Mesothelial cell of epicardium (in vitro differentiated cells): ENCODE measurements at regions not wholly inside any gene's neighbourhood (a gene's known extent, or its start where the extent isn't known, plus 50 kb on each side); places are given as distances from the start of the nearest gene placed in this dataset.

Source experiments
- DNase-seq, 2 experiments: peaks; one replicate each; pipeline ENCODE4 v3.0.0; 2021; ENCODE audit warnings: low spot score in 2 of 2; ENCODE audit not compliant: unreplicated experiment in 2 of 2
- H3K27ac Mint-ChIP-seq: 2 replicates; pipeline ENCODE4 v1.8.0; 2021; ENCODE audit warnings: mixed read lengths
- H3K27me3 Mint-ChIP-seq: 2 replicates; pipeline ENCODE4 v1.8.0; 2021; ENCODE audit warnings: low read depth, mixed read lengths
- H3K36me3 Mint-ChIP-seq: 2 replicates; pipeline ENCODE4 v1.8.0; 2021; ENCODE audit warnings: mixed read lengths
- H3K4me1 Mint-ChIP-seq: 2 replicates; pipeline ENCODE4 v1.8.0; 2021; ENCODE audit warnings: mixed read lengths
- H3K4me3 Mint-ChIP-seq: 2 replicates; pipeline ENCODE4 v1.8.0; 2021; ENCODE audit warnings: mild to moderate bottlenecking, moderate library complexity, mixed read lengths
- H3K9me3 Mint-ChIP-seq: 2 replicates; pipeline ENCODE4 v1.8.0; 2021; ENCODE audit warnings: mixed read lengths
- TF ChIP-seq, protein P1 (sequence below): fragments of 200-600 bp; sonication (generic); IDR thresholded peaks from one replicate; pipeline ENCODE4 v1.5.0; 2021; ENCODE audit warnings: antibody characterized with exemption; ENCODE audit not compliant: unreplicated experiment

DNA sequence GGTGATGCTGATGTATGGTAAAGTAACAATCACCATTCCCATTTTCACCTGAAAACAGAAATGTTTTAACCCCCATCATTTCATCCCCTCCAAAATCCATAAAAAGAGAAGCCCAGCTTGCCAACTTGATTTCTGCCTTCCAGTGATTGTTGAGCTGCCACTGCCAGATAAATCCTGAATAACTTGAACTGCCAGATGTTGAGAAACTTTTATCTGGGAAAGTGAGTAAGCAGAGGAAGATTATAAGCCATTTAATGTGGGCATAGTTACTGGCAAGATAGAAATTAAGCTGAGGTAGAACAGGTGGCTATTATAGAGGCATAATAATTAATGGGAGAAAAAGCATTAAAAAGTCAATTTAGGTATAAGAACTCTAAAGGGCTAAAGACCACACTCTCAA is 534.1 kb downstream of the ANKRD7 start:
- H3K27ac Mint-ChIP-seq, result no peak overlapping the region
- peaks cover 8% of the 10 kb centered on the region for H3K9me3 Mint-ChIP-seq
- H3K4me3 Mint-ChIP-seq, result no peak overlapping the region
- DNase-seq, result no peak
- no peaks in the 10 kb centered on the region for H3K27me3 Mint-ChIP-seq
- peaks cover 7% of the 10 kb centered on the region for H3K4me1 Mint-ChIP-seq
- H3K36me3 Mint-ChIP-seq, result no peaks in the 10 kb centered on the region
- TF ChIP-seq, protein P1, sequence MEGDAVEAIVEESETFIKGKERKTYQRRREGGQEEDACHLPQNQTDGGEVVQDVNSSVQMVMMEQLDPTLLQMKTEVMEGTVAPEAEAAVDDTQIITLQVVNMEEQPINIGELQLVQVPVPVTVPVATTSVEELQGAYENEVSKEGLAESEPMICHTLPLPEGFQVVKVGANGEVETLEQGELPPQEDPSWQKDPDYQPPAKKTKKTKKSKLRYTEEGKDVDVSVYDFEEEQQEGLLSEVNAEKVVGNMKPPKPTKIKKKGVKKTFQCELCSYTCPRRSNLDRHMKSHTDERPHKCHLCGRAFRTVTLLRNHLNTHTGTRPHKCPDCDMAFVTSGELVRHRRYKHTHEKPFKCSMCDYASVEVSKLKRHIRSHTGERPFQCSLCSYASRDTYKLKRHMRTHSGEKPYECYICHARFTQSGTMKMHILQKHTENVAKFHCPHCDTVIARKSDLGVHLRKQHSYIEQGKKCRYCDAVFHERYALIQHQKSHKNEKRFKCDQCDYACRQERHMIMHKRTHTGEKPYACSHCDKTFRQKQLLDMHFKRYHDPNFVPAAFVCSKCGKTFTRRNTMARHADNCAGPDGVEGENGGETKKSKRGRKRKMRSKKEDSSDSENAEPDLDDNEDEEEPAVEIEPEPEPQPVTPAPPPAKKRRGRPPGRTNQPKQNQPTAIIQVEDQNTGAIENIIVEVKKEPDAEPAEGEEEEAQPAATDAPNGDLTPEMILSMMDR, result no peak

DNA sequence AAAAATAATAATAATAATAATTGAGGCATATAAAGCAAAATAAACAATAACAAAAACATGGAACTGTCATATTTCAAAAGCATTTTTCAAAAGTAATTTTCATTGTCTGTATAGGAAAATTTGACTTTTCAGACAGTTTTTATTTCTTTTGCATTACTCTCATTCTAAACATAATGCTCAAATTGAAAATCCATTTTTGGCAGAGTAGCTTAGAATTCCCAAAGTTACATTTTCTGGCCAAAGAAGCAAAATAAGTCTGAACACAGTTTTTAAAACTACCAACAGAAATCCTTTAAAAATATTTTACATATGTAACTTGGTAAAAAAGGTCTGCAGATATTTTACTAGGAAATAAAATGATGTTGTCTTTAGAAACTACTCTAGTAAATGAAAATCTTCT is 535.4 kb downstream of the ANKRD7 start:
- Mint-ChIP-seq H3K36me3 (no peaks in the 10 kb centered on the region), H3K9me3 (peaks cover 8% of the 10 kb centered on the region), H3K27me3 (no peaks in the 10 kb centered on the region), H3K27ac (no peak overlapping the region), H3K4me3 (no peak overlapping the region), H3K4me1 (peaks cover 5% of the 10 kb centered on the region)
- DNase-seq, result no peak
- TF ChIP-seq, protein P1, result no peak

DNA sequence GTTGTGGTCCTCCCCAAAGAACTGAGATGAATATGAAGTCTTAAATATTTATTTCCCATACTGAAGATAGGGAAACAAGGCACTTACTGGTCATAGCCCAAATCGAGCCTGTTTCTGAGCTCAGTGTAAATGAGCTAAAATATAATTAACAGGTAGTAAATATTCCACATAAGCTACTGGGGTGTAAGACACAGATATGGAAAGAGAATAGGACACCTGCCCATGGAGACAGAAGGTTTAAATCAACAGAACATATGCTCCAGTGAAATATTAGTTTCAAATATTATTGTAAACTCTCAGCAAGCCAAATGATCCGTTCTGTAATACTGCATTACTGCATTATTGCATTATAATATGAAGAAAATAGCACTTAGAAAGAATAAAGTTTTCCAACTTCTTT is 537.9 kb downstream of the ANKRD7 start:
- DNase-seq, result no peak

DNA sequence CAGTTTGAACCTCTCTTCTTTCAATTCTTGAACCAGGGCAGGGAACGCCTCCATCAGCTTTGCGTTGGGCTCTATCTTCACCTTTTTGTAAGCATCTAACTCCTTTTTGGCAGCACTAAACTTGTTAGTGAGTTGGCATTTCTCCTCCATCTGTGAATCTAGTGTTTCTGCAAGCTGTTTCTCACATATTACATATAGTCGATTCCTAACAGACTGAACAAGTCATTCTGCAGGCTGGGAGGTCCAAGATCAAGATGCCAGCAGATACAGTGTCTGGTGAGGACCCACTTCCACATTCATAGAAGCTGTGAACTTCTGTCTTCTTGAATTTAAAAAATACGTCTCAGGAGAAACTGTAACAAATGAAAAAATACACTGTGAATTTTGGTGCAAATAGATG is 539.7 kb downstream of the ANKRD7 start:
- no peaks in the 10 kb centered on the region for H3K4me1 Mint-ChIP-seq
- no peak for DNase-seq
- H3K27ac Mint-ChIP-seq, result no peak overlapping the region
- peaks cover 8% of the 10 kb centered on the region for H3K9me3 Mint-ChIP-seq
- no peaks in the 10 kb centered on the region for H3K36me3 Mint-ChIP-seq
- H3K27me3 Mint-ChIP-seq, result no peaks in the 10 kb centered on the region
- H3K4me3 Mint-ChIP-seq, result no peak overlapping the region
- TF ChIP-seq, protein P1, result no peak

More for the DNA sequence above, 537.9 kb downstream of the ANKRD7 start:
- peaks cover 8% of the 10 kb centered on the region for H3K9me3 Mint-ChIP-seq
- no peaks in the 10 kb centered on the region for H3K27me3 Mint-ChIP-seq
- H3K4me1 Mint-ChIP-seq, result no peaks in the 10 kb centered on the region
- no peak overlapping the region for H3K4me3 Mint-ChIP-seq
- no peak overlapping the region for H3K27ac Mint-ChIP-seq
- TF ChIP-seq, protein P1, result no peak
- H3K36me3 Mint-ChIP-seq, result no peaks in the 10 kb centered on the region

DNA sequence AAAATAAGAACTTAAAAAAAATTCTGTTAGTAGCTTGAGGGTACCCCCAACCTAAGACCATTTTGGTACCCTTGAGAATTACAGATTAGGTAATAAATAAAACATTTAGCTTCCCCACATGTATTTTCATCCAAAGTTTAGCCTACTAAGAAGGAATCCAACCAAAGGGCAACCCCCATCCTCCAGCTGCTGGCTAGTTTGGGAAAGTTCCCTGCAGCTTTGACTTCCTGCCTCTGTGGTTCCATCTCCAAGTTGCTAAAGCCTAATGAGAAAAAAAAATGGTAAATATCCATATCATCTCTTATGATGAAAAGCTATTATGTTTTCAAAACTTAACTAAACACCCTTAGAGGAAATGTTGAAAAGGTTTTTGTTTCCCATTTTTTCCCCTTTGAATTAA is 547.2 kb downstream of the ANKRD7 start:
- Mint-ChIP-seq H3K27me3 (no peaks in the 10 kb centered on the region), H3K4me1 (peaks cover 4% of the 10 kb centered on the region), H3K27ac (no peak overlapping the region), H3K4me3 (no peak overlapping the region), H3K9me3 (no peaks in the 10 kb centered on the region), H3K36me3 (no peaks in the 10 kb centered on the region)
- no peak for DNase-seq
- TF ChIP-seq, protein P1, result no peak

DNA sequence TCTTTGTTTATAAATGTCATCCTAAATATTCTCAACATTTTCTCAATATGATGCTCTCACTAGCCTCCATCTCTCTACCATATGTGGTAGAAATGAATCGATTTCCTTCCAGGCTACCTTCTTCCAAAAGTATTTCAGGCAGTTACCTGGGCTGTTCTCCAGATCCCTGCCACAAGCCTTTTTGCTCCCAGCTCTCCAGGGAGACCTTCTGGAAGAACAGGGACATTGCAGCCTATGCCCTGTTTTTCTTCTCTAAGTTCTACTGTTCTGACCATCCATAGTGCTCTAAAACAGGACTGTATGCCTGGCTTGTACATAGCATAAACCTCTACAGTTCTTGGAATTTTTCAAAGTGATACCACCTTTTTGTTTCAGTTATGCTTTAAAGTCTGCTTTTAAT is 552.8 kb downstream of the ANKRD7 start:
- Mint-ChIP-seq H3K4me3 (no peak overlapping the region), H3K27ac (no peak overlapping the region), H3K9me3 (peaks cover 10% of the 10 kb centered on the region), H3K4me1 (peaks cover 2% of the 10 kb centered on the region), H3K27me3 (no peaks in the 10 kb centered on the region), H3K36me3 (no peaks in the 10 kb centered on the region)
- no peak for DNase-seq
- TF ChIP-seq, protein P1, result no peak
